ENCODE measurements at regions not wholly inside any gene's neighbourhood (a gene's known extent, or its start where the extent isn't known, plus 50 kb on each side); places are given as distances from the start of the nearest gene placed in this dataset.

DNA sequence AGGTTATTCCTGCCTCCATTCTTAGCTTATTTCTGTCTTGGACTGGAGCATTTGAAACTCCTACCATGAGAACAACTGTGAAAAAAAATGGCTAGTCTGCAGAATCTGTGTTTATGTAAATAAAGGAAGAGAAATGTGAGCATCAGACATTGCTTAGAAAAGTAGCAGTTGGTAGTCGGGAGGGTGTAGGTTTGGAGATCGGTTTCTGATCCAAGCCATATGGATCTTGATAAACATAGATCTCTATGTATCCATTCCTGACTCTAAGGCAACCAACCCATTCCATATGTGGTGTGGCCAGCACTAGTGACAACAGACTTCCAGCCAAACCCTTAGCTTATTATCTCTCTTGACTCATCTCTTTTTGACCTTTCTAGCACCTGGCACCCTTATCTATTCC is 127.1 kb downstream of the NMUR2 start:
- ATAC-seq = no peak
- intact Hi-C loops (cut with DNase I) = loop anchor here in 1 of 2 donors (5.0 to 10.0 kb wide), 2 partner anchors 69 to 623 kb away; no protein-coding TSS in a partner anchor
- DNase-seq = no peak

DNA sequence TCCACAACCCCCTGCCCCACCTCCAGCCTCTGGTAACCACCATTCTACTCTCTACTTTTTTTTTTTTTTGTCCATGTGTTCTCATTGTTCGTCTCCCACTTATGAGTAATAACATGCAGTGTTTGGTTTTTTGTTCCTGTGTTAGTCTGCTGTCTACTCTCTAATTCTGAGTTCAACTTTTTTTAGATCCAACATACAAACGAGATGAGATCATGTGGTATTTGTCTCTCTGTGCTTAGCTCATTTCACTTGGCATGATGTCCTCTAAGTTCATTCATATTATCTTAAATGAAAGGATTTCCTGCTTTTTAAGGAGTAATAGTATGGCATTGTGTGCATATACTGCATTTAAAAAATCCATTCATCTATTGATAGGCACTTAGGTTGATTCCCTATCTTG is 130.9 kb downstream of the NMUR2 start:
- intact Hi-C loops (cut with DNase I) = loop anchor here in 1 of 2 donors (5.0 to 10.0 kb wide), 3 partner anchors 132 to 619 kb away; no protein-coding TSS in a partner anchor
- ATAC-seq (peak; percentile 54 to 85), DNase-seq (no peak)

DNA sequence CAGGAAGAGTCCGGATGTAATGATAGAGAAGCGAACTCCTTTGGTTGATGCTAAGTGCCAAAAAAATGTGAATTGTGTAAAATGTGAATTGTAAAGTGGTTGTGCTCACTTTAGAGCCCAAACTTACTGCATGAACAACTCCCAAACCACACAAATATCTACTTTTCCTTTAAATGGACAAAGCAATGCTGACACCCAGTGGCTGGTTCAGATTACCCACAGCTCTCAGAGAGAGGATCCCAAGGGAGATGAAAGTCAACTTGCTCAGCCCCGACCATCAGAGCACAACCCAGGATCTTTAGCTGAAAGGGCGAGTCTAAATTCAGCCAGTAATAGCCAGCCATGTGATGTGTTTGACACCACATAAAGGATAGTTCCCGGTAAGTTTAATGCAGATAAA is 133.7 kb downstream of the NMUR2 start:
- intact Hi-C loops (cut with DNase I) = loop anchor here in 1 of 2 donors (5.0 to 10.0 kb wide), 3 partner anchors 129 to 617 kb away; no protein-coding TSS in a partner anchor
- ATAC-seq (peak; percentile 63 to 76), DNase-seq (no peak)

DNA sequence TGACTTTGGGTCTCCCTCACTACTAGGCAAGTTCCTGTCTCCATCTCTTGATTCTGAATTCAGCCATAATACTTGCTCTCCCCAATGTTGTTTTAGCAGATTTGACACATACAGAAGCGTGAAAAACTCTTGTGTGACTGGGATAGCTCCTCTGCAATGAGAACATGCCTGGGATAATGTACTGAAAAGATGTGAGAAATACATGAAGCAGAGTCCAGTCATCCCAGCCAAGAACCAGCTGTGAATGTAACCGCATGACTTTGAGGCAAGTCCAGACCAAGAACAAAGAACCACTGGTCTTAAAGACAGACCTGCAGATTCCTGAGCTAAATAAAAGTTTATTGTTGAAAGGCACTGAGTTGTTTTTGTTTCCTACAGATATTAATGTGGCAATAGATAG is 135.0 kb downstream of the NMUR2 start:
- DNase-seq = no peak
- intact Hi-C loops (cut with DNase I) = loop anchor here in 1 of 2 donors (5.0 to 10.0 kb wide), 3 partner anchors 128 to 615 kb away; no protein-coding TSS in a partner anchor
- peak; percentile 55 to 60 for ATAC-seq

DNA sequence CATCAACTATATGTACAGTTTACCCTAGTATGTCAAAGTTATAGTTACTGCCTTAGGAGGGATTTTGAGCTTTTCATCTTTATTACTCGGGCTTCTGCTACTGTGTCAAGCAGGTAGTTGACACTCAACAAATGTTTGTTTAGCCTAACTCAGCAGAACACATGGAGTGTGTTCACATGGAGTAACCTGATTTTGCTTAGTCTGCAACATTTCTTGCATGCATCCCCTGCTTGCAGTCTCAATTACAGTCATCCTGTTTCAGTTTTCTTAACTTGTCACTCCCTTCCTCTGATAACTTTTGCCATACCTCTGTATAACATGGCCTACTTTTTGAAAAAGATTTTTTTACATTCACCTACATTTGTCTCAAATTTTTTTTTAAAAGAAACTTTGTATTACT is 135.5 kb downstream of the NMUR2 start:
- DNase-seq = no peak
- intact Hi-C loops (cut with DNase I) = no loop called here
- no peak for ATAC-seq

DNA sequence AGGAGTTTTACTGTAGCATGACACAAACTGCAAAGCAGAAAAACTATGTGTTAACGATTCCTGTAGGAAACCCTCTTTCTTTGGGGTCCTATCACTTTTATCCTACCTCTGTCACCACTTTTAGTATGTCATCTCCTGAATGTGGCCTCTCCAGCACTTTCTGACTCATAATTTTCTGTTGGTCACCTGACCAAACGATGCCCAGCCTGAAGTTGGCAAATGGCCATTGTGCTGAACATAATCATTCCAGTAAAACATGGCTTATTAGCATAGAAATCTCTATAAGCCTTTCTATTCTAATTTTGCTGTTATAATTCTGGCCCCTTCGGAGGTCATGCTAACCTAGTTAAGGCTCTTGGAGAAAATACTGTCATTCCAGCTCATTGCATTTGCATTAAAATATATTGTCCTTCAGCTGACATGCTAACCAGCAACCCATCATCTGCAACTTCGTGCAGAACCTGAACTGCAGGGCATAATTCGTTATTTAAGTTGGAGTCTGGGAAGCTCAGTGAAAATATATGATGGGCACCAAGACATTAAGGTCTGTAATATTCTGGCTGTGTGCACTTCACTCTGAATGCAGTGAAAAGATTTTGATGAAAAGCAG is 140.3 kb downstream of the NMUR2 start:
- intact Hi-C loops (cut with DNase I) = no loop called here
- ATAC-seq = no peak

DNA sequence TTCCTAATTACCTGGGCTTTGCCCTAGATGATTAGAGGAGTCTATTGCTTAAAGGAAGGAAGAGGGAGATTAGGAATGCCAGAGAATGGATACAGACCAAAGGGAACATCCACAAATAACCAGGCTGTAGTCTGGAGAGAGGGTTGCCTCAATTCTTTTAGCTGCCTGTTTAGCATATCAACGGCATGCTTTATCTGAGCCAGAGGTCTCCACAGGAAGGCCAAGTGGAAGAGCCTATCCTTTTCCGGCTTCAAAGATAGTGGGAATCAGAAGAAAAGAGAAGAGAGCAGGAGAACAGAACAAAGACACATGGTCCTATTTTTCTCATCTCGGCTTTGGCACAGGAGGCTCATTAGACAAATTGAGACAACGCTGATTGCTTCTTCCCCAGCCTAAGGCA is 142.4 kb downstream of the NMUR2 start:
- no peak for ATAC-seq
- intact Hi-C loops (cut with DNase I) = no loop called here
- DNase-seq = no peak

More for the DNA sequence above, 140.3 kb downstream of the NMUR2 start:
- DNase-seq = no peak

DNA sequence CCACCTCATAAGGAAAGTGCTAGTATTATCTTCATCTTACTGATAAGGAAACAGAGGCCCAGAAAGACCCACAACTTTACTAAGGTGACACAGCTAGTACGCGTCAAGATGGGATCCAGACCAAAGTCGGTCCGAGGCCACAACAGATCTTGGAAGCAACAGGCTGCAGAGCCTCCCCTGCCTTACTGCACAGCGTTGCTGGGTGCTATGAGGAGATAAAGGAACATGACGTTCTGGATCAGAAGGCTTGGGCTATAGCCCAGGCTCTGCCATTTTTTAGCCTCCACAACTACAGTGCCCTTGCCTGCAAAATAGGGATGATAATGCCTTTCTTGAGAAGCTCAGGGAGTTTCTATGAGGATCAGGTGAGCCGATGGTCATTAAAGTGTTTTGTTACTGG is 144.1 kb downstream of the NMUR2 start:
- intact Hi-C loops (cut with DNase I) = no loop called here

DNA sequence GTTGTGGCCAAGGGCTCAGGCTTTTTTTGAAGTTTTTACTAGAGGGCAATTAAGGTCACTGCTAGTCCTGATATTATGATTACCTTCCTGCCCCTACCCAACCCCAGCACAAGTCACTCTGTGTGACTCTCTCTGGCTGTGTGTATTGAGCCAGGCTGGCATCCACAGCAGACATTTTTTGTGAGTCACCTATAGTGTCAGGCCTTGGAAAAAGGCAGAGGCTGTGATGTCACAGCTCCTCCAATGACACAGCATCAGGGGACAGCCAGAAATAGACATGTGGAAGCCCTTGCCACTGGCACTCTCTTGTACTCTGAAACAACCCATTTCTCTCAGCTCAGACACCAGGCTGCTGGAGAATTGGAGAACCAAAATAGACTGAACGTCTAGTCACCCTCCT is 145.4 kb downstream of the NMUR2 start:
- intact Hi-C loops (cut with DNase I) = no loop called here
- peak; percentile 63 to 94 for ATAC-seq
- peak; percentile 26 for DNase-seq

More for the DNA sequence above, 144.1 kb downstream of the NMUR2 start:
- ATAC-seq = no peak
- DNase-seq = no peak

DNA sequence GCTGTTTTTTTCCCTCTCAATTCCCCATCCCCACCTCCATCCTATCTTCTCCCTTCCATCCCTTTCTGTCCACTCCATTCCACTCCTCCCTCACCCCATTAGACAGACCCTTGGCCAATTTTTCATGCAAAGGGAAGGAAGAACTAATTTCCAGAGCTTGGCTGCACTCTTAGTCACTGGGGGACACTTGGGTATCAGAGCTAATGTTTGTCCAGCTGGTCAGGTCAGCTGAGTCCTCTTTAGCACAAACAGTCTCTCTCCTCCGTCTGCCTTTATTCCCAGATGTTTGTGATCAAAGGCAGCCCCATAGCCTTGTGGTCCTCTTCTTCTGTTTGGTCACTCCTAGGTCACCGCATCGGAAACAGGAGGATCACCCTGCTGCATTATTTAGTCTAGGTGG is 148.5 kb downstream of the NMUR2 start:
- intact Hi-C loops (cut with DNase I) = no loop called here
- ATAC-seq (no peak), DNase-seq (no peak)

DNA sequence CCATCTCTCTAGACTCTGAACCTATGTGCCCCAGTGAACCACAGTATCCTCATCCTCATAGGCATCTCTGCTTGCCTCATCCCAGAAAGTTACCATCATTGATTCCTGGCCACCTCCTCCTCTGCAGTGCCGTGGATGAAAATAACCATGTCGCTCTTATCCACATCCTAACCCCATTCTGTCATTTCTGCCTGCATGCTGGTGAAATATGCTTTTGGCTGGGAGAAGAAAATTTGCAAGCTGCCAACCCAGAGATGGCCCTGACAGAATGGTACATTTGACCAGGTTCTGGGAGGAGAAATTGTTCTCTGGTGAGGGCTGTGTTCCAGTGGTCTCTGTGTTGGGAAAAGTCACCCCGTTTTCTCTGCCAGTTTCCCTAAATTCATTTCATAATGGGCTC is 149.7 kb downstream of the NMUR2 start:
- no peak for DNase-seq
- intact Hi-C loops (cut with DNase I) = no loop called here
- no peak for ATAC-seq

DNA sequence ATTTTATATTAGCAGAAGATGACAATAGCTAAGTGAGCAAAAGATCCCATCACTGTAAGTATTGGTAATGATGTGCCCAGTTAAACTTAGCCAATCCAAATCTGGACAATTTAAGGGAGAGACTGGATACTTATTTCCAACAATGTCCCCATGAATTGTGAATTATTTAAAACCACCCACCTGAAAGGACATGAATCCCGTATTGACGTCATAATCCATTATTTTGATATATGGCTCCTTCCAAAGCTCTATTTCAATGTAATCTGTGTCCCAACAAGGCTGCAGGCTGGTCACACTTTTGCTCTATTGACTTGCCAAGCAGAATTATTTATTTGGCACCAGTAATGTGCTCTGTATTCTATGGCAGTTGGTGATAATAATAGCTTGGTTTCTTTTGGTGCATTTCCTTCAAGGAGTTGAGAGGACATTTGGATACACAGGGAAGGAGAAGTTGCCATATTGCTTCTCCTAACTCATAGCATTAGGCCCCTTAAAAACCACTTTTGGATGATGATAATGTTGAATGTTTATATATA is 157.2 kb downstream of the NMUR2 start:
- ATAC-seq = no peak
- DNase-seq = no peak
- intact Hi-C loops (cut with DNase I) = no loop called here

DNA sequence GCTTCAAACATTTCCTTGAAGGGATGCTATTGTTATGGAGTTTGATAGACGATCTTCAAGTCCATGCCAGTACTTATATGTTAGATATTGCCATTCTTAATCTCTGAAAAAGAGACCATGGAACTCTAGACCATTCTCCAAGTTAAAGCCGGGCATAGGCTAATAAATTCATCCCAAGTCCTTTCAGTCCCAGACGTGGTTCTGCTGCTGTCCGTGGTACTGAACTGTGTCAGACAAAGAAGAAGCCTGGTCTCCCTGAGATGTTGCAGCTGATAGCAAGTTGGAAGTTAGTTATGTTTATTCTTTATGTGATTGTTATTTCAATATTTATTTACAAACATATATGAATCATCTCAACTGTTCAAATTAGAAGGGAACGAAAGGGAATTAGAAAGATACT is 158.7 kb downstream of the NMUR2 start:
- peak; percentile 33 for DNase-seq
- intact Hi-C loops (cut with DNase I) = no loop called here
- no peak for ATAC-seq

DNA sequence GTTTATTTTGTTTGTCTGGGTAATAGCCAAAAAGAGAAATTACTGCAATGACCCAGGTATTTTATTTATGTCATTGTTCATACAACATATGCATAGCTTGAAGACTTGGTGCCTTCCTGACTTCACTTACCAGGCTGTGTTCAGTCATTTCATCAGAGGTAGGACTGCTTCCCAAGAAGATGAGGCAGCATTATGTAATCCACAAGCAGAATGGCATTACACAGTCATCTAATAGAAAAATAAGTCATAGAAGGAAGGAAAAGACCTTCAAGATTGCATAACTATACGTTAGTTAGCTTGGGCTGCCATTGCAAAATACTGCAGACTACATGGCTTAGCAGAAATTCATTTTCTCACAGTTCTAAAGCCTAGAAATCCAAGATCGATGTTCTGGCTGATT is 167.5 kb downstream of the NMUR2 start:
- DNase-seq (no peak), ATAC-seq (no peak)
- intact Hi-C loops (cut with DNase I) = no loop called here

DNA sequence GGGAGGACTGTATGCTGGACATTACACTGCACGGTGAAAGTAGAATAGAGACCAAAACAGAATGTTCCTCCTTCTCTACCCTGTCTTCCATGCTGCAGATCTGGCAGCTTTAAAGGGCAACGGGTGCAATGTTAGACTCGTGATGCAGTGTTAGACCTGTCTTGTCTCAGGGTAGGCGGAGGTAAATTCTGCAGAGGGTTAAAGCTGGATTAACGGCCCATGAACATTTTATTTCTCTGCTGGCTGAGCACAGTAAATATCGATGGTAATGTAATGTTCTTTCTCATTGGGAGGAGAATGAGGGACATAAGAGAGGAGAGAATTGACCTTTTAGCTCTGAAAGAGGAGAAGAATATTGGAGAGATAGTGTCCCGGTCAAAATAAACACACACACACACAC is 178.9 kb downstream of the NMUR2 start:
- ATAC-seq (no peak), DNase-seq (no peak)
- intact Hi-C loops (cut with DNase I) = no loop called here

DNA sequence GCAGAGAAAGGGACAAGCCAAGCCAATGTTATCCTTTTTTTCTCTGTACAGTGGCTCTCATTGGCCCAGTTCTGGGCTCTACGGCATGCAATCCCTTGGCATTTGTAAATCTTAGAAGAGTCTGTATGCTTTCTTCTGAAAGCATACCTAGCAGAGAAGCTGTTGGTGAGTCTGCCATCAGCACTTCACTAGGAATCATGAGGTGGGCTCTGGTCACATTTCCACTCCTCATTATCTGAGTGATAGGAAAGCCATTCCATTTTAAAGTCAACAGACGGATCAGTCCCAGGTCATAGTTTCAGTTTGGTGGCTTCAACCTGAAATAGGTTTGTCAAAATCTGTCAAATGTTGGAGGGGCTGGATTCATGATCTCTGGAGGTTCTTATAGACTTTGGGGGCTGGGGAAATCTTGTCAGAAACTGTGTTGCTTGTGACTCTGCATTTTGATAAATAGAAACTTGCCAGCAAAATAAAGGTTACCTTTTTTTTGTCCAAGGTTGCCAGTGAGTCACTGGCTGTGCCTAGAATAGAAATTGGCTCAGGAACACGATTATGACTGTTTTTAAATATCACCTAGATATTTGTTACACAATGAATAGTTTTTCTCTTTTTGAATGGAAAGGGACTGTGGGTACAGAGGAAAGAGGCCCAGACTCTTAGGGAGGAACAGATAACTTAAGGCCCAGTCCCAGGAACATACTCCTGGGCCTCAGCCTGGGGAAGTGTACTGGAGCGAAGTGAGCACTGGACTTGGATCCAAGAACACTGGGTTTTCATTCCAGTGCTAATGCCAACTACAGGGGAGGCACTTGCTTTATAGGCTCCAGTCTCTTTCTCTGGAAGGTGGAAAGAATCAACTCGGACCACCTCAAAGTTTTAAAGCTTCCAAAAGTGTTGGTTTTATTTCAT is 183.1 kb downstream of the NMUR2 start:
- DNase-seq = no peak
- intact Hi-C loops (cut with DNase I) = no loop called here
- no peak for ATAC-seq

DNA sequence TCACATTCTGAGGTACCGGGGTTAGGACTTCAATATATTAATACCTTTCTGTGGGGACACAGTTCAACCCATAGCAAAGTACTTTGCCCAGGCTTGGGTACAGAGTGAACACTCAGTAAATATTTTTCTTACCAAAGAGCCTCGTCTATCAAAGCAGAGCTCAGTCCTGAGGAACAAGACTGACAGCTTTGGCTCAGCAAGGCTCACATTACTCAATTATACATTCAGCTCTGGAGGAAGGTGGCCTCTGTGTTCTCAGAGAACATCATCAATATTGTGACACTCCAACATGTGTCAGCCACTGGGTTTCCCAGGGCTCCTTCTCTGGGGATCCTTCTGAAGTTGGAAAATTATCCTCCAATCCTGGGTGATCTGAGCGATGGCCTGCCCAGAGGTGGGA is 186.4 kb downstream of the NMUR2 start:
- ATAC-seq (no peak), DNase-seq (no peak)
- intact Hi-C loops (cut with DNase I) = no loop called here

DNA sequence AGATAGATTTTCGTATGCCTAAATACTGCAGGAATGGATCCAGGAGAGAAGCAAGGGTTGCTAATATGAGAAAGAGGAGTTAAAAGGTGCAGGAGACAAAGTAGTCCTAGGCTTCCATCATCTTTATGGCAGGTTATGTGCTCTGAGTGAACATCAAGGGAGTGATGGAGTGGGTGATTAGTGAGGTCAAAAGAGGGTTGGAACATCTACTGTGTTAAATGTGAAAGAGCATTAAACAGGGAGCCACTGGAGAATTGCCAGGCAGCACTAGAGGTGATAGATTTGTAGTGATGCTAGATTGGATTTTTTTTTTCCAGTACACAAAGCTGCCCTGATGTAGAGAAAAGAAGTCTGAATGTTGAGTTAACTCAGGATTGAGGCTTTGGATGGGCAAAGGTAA is 199.3 kb downstream of the NMUR2 start:
- intact Hi-C loops (cut with DNase I) = no loop called here
- DNase-seq = no peak
- ATAC-seq = no peak

DNA sequence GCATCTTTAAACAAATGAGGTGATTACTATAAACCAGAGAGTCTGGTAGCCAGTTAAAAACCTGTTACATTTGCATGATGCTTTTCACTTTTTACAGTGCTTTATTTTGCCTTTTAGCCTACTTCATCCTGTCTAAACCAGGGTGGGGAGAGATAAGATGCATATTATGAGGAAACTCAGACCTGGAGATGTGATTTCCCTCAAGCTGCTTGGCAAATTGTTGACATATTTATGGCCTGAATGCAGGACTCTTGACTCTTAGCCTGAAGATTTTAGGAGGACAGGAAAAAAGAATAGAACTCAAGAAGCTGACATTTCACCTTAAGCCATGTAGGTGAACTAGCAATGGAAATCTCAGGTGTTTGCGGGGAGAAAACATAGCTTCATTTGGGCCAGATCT is 202.8 kb downstream of the NMUR2 start:
- ATAC-seq (no peak), DNase-seq (no peak)
- intact Hi-C loops (cut with DNase I) = no loop called here
